Activated naive CD8-positive, alpha-beta T cell treated with anti-CD3 and anti-CD28 coated beads for 36 hours (primary cell): ENCODE measurements at regions not wholly inside any gene's neighbourhood (a gene's known extent, or its start where the extent isn't known, plus 50 kb on each side); places are given as distances from the start of the nearest gene placed in this dataset.

Experiments used
- DNase-seq: peaks from one replicate; pipeline ENCODE4 v3.0.0; 2021
- H3K27ac Mint-ChIP-seq: one replicate; pipeline ENCODE4 v1.8.0; 2022; ENCODE audit warnings: mild to moderate bottlenecking, moderate library complexity, mixed read lengths
- H3K27me3 Mint-ChIP-seq: one replicate; pipeline ENCODE4 v1.8.0; 2022; ENCODE audit warnings: mild to moderate bottlenecking, mixed read lengths
- H3K36me3 Mint-ChIP-seq: one replicate; pipeline ENCODE4 v1.8.0; 2021; ENCODE audit warnings: mild to moderate bottlenecking, mixed read lengths
- H3K4me1 Mint-ChIP-seq: one replicate; pipeline ENCODE4 v1.8.0; 2021; ENCODE audit warnings: mixed read lengths
- H3K4me3 Mint-ChIP-seq: one replicate; pipeline ENCODE4 v1.8.0; 2022; ENCODE audit warnings: mild to moderate bottlenecking, moderate library complexity, mixed read lengths
- H3K9me3 Mint-ChIP-seq: one replicate; pipeline ENCODE4 v1.8.0; 2022; ENCODE audit warnings: mixed read lengths

DNA sequence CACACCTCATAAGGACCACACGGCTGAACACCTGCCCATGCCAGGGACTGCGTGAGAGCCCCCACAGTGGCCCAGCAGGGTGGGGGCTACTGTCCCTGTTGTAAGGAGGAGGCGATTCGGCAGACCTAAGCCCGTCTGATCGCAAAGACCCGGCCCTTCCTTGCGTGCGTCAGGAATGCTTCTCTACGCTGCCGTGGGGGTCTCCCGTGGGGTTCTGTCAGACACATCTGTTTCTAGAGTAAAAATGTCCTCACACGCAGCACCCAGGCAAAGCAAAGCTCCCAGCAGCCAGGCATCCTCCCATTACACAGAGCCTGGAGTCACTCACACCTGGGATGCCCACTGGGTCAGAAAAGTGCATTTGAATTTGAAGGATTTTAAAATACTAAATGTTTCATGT is 147.7 kb upstream of the SOX1 start:
- peaks cover 7% of the 10 kb centered on the region for H3K27me3 Mint-ChIP-seq
- no peaks in the 10 kb centered on the region for H3K4me1 Mint-ChIP-seq
- no peak overlapping the region for H3K27ac Mint-ChIP-seq
- H3K4me3 Mint-ChIP-seq, result no peak overlapping the region
- H3K9me3 Mint-ChIP-seq, result no peaks in the 10 kb centered on the region
- H3K36me3 Mint-ChIP-seq, result no peaks in the 10 kb centered on the region
- no peak for DNase-seq

DNA sequence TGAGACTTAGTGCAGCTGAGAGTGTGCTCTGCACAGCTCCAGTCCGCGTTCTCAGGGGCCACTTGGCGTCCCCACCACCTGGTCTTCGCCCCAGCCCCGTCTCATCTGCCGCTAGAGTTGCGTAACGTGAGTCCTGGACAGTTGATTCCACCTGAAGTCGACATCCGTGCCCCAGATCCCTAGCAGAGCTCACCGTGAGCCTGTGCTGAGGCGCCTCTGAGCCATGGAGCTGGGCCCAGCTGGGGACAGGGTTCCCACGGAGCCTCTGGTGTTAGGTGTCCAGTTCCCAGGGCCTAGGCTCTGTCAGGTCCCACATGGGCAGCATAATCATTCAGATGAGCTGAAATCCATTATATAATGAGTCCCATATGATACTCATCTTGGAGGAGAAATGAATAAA is 147.1 kb upstream of the SOX1 start:
- Mint-ChIP-seq H3K27me3 (peaks cover 9% of the 10 kb centered on the region), H3K9me3 (no peaks in the 10 kb centered on the region), H3K4me1 (no peaks in the 10 kb centered on the region), H3K27ac (no peak overlapping the region), H3K36me3 (no peaks in the 10 kb centered on the region), H3K4me3 (no peak overlapping the region)
- no peak for DNase-seq

DNA sequence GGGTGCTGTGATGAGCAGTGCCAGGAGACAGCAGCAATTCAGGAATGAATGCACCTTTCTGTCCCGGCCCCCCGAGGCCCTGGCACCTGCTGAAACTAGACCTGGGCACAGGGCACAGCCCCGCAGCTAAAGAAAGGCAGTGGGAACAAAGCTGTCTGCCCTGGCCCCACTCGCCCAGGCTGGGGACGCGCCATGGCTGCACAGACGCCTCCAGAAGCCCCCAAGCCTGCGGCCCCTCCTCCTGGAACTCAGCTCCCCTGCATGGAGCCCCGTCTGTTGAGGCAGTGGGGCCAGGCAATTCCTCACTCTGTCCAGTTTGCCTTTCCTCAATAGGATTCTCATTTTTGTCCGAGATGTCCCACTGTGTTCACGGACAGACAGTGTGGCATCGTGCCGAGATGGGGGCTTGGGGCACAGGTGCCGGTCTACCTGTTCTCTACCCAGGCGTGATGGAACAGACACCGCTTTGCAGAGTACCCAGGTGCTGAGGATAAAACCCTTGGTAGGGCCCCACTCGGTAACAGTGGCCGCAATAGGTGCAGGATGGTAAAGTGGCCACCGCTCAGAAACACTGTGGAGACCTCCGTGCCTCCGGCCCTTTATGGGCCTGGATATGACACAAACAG is 146.5 kb upstream of the SOX1 start:
- Mint-ChIP-seq H3K4me1 (no peaks in the 10 kb centered on the region), H3K36me3 (no peaks in the 10 kb centered on the region), H3K4me3 (no peak overlapping the region), H3K9me3 (no peaks in the 10 kb centered on the region), H3K27ac (no peak overlapping the region), H3K27me3 (peaks cover 10% of the 10 kb centered on the region)
- no peak for DNase-seq

DNA sequence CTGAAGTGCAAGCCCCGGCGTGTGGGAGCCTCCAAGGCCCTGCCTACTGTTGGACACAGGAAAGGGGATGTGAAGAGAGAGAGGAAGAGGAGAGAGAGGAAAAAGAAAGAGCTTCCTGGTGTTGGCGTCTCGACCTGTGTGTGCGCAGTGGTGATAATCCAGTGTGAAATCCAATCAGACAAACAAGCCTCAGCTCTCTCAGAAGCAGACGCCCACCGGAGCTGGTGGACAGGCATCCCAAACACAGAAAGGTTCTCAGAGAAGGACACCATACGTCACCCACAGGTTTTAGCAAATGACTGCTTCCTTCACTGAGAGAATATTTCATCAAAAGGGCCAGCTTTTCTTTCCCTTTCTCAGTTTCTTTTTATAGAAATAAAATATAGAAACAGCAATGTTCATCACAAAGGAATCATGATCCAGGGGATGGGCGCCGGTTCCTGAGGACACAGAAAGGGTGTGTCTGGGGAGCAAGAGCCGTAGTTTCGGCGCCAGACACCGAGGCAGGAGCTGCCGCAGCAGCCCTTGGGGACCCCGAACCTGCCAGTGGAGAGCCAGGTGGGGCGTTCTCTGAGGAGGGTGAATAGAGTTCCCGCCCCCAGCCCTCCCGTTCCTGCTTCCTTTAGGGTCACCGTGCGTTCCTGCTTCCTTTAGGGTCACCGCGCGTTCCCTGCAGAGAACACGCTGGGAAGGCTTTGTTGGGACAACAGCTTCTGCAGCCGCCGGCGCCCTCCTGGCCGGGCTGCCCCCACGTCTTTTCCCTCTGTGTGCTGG is 145.8 kb upstream of the SOX1 start:
- H3K4me1 Mint-ChIP-seq, result no peaks in the 10 kb centered on the region
- H3K36me3 Mint-ChIP-seq, result no peaks in the 10 kb centered on the region
- peaks cover 10% of the 10 kb centered on the region for H3K27me3 Mint-ChIP-seq
- H3K4me3 Mint-ChIP-seq, result no peak overlapping the region
- DNase-seq, result no peak
- no peaks in the 10 kb centered on the region for H3K9me3 Mint-ChIP-seq
- no peak overlapping the region for H3K27ac Mint-ChIP-seq

DNA sequence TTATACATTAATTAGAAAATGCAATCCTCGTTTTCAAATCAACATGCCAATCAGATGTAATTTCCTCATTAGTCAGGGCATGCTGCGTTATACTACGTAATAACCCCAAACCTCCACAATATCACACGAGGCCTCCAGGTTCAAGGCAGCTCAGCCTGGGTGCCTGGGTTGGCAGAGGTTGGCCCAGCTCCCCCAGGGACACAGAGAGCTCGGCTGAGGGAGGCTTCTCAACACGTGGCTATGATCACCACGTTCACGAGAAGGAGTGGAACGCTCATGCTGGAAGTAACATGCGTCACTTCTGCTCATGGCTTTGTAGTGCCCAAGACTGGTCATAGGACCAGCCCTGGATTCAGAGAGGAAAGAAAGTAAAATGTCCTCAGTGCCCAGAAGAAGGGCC is 144.9 kb upstream of the SOX1 start:
- H3K36me3 Mint-ChIP-seq, result no peaks in the 10 kb centered on the region
- H3K9me3 Mint-ChIP-seq, result no peaks in the 10 kb centered on the region
- no peak for DNase-seq
- H3K4me1 Mint-ChIP-seq, result no peaks in the 10 kb centered on the region
- peaks cover 10% of the 10 kb centered on the region for H3K27me3 Mint-ChIP-seq
- no peak overlapping the region for H3K27ac Mint-ChIP-seq
- H3K4me3 Mint-ChIP-seq, result no peak overlapping the region

DNA sequence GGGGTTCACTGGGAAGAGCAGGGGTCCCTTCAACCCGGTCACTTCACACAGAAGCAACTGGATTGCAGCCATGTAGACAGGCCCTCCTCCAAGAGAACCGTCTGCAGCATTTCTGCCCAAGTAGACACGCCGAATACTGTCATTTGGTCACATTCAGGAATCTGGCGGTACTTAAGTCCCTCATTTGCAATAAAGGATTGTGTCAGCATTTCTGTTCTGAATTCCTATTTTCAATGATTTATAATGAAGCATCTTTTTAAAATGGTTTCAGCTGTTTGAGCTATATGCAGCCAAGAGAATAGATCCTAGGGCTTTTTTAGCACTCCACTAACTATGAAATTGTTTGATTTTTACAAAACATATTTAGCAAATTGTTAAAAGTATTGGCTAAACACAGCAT is 143.5 kb upstream of the SOX1 start:
- DNase-seq, result no peak
- H3K4me1 Mint-ChIP-seq, result no peaks in the 10 kb centered on the region
- no peak overlapping the region for H3K27ac Mint-ChIP-seq
- H3K4me3 Mint-ChIP-seq, result no peak overlapping the region
- H3K9me3 Mint-ChIP-seq, result no peaks in the 10 kb centered on the region
- H3K27me3 Mint-ChIP-seq, result peaks cover 7% of the 10 kb centered on the region
- no peaks in the 10 kb centered on the region for H3K36me3 Mint-ChIP-seq

DNA sequence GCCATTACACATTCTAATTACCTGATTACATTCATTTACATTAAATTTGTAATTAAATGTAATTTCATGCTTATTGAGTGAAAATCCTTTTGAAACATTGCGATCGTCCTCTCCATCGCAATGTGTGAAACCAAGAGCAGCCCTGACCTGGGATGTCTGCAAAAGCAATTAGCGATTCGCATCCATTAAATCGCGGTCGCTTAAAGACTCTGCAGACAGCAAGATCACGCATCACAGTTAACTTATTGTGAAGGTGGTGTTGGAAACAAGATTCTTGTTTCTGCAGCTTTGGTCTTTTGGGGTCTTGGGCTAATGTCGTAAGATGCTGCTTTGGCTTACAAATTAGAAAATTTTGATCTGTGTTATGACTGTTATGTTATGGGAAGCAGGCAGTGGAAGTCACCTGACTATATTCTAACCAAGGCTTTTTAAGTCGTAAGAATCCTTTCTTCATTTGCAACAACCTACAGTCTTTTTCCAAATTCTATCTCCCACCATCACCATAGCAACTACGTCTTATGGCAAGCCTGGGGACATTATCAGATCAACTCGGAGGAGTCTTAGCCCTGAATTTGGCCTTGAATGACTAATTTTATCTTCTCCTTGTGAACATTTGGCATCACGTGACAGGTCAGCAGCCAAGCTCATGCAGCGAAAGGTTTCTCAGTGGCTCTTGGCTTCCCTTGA is 142.8 kb upstream of the SOX1 start:
- no peaks in the 10 kb centered on the region for H3K36me3 Mint-ChIP-seq
- H3K27me3 Mint-ChIP-seq, result peaks cover 7% of the 10 kb centered on the region
- H3K4me3 Mint-ChIP-seq, result no peak overlapping the region
- no peak overlapping the region for H3K27ac Mint-ChIP-seq
- H3K4me1 Mint-ChIP-seq, result no peaks in the 10 kb centered on the region
- DNase-seq, result no peak
- H3K9me3 Mint-ChIP-seq, result no peaks in the 10 kb centered on the region

DNA sequence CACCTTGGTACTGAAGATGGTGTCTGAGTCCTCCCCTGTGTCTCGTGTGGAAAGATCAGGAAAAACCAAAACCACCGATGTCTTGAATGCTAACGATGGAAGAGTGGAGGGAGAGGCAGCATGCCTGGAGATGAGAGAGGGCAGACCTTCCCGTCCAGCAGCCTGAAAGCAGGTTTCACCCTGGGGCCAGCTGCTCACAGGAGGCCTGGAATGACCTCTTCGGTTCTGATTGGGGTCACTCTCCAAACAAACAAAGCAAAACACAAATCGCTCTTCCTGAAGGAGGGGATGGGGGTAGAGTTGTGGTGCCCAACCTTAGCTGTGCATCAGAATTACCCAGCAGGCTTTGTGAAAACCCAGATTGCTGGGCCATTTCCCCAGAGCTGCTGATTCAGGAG is 142.3 kb upstream of the SOX1 start:
- no peak for DNase-seq
- Mint-ChIP-seq H3K27me3 (peaks cover 5% of the 10 kb centered on the region), H3K9me3 (no peaks in the 10 kb centered on the region), H3K4me1 (no peaks in the 10 kb centered on the region), H3K4me3 (no peak overlapping the region), H3K36me3 (no peaks in the 10 kb centered on the region), H3K27ac (no peak overlapping the region)

DNA sequence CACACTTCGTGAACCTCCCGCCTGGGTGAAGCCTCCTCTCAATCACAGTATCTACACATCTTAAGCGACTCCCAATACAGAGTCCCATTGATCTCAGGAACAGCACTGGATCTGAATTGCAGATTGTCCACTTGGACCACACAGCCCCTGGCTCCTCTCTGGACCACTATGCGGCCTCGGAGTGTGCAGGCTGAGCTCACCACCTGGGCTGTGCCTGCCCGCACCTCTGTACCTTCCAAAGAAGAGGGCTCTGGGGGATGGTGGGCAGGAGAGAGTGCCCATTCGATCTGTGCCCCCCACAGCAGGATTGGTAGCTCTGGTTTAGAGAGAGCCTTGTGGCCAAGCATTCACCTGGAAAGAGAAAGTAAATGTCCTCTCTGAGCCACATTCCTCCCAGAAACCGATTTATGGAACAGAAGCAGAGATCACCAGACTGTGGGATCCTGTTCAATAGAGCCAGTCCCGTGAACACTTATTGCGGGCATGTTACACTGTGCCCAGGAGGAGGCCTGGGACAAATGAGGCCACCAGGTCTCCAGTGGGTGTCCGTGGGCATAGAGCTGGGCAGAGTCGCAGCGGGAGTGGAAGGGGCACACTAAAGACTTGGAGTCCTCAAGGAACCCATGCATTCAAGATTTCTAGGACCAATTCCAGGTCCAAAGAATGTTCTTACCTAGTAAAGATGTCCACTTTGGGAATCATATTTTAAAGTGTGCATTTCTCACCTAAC is 141.6 kb upstream of the SOX1 start:
- no peaks in the 10 kb centered on the region for H3K36me3 Mint-ChIP-seq
- no peak overlapping the region for H3K4me3 Mint-ChIP-seq
- no peak for DNase-seq
- peaks cover 3% of the 10 kb centered on the region for H3K27me3 Mint-ChIP-seq
- no peaks in the 10 kb centered on the region for H3K9me3 Mint-ChIP-seq
- no peak overlapping the region for H3K27ac Mint-ChIP-seq
- H3K4me1 Mint-ChIP-seq, result no peaks in the 10 kb centered on the region

DNA sequence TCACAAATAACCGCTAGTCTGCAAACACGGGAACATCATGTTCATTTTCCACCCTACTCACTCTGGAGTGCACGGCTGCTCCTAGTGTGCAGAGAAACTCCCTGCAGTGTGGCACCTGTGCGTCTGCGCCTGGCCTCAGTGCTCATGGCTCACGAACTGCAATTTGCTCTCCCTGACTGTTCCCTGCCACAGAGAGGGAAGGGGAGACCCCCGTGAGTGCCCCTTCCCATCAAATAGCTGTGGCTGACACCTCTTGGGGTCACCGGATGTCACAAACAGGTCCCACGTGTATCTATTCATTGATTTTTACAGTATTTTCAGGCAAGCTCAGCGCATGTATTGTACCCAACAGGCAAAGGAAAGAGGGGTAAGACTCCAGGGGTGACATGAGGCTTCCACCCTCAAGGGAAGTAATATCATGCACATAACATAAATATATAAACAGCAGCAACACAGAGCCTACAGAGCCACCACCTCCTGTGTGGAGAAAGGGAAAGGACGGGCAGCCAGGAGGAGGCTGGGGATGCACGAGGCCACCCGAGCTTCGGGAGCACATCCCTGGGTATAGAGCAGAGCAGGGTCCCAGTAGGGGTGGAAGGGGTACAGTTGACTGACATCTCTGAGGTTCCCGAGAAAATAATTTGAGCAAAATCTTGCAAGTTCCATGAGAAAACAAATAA is 140.3 kb upstream of the SOX1 start:
- H3K36me3 Mint-ChIP-seq, result no peaks in the 10 kb centered on the region
- peaks cover 1% of the 10 kb centered on the region for H3K9me3 Mint-ChIP-seq
- no peaks in the 10 kb centered on the region for H3K4me1 Mint-ChIP-seq
- H3K27me3 Mint-ChIP-seq, result peaks cover 3% of the 10 kb centered on the region
- H3K27ac Mint-ChIP-seq, result no peak overlapping the region
- no peak for DNase-seq
- H3K4me3 Mint-ChIP-seq, result no peak overlapping the region

DNA sequence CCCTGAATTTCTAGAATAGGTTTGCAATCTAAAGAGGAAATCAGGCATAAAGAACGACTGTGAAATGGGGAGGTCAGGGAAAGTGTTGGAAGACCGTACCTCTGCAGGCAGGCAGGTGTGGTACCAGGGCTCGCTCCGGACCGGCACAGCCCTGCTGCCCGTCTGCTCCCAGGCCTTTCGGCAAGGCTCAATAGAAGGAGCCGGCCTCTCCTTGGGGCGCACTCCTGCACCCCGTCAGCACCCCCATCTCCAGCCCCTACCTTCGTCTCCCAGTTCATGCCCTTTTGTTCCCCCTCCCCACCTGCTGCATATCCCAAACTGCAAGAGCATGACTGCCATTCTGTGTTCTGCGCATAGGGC is 139.8 kb upstream of the SOX1 start:
- H3K36me3 Mint-ChIP-seq, result no peaks in the 10 kb centered on the region
- H3K27me3 Mint-ChIP-seq, result peaks cover 3% of the 10 kb centered on the region
- no peak overlapping the region for H3K27ac Mint-ChIP-seq
- DNase-seq, result no peak
- H3K4me1 Mint-ChIP-seq, result no peaks in the 10 kb centered on the region
- no peak overlapping the region for H3K4me3 Mint-ChIP-seq
- H3K9me3 Mint-ChIP-seq, result peaks cover 4% of the 10 kb centered on the region

DNA sequence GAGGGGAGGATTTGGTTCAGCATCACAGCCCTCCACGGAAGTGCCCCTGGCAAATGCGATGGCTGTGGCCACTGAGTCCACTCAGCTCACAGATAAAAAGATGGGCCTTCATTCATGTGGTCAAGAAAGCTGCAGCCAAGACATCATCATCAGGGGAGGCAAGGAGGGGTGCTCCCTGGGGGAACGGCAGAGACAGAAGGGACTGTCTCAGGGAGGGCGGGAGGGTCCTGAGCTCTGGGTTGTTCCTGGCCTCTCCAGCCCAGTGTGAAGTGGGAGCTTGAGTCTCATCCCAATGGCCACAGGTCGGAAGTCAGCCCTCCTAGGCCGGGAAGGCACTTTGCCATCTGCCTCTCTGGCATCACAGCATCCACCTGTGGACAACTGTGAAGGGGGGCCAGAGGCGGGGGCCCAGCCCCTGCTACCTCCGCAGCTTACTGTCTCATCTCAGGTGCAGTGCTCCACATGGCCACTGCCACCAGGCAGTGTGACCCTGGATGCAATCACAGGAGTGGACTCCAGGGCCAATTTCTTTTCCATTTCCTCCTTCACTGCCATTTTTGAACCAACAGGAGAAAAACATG is 137.8 kb upstream of the SOX1 start:
- H3K27ac Mint-ChIP-seq, result no peak overlapping the region
- no peaks in the 10 kb centered on the region for H3K4me1 Mint-ChIP-seq
- H3K36me3 Mint-ChIP-seq, result no peaks in the 10 kb centered on the region
- H3K27me3 Mint-ChIP-seq, result peaks cover 3% of the 10 kb centered on the region
- peaks cover 14% of the 10 kb centered on the region for H3K9me3 Mint-ChIP-seq
- DNase-seq, result no peak
- H3K4me3 Mint-ChIP-seq, result no peak overlapping the region

DNA sequence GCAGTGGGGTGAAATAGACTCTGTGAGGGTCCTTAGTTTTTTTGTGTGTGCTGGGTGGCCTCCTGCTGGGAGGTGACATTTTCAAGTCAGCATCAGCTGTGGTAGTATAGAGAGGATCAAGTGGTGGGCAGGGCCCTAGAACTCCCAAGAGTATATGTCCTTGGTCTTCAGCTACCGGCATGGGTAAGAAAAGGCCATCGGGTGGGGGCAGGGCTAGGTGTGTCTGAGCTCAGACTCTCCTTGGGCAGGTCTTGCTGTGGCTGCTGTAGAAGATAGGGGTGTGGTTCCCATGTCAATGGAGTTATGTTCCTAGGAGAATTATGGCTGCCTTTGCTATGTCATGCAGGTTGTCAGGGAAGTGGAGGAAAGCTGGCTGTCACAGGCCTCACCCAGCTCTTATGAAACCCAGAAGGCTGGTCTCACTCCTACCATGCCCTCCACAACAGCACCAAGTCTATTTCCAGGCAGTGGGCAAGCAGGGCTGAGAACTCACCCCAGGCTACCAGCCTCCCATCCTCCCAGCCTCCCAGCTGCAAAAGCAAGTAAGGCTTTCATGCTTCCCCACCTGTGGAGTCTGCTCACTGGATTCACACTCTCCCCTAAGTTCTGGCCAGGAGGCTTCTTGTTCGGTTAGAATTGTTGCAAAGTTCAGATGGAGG is 130.6 kb upstream of the SOX1 start:
- H3K9me3 Mint-ChIP-seq, result peaks cover 17% of the 10 kb centered on the region
- no peaks in the 10 kb centered on the region for H3K36me3 Mint-ChIP-seq
- peaks cover 6% of the 10 kb centered on the region for H3K27me3 Mint-ChIP-seq
- H3K4me3 Mint-ChIP-seq, result no peak overlapping the region
- DNase-seq, result no peak
- no peaks in the 10 kb centered on the region for H3K4me1 Mint-ChIP-seq
- no peak overlapping the region for H3K27ac Mint-ChIP-seq

DNA sequence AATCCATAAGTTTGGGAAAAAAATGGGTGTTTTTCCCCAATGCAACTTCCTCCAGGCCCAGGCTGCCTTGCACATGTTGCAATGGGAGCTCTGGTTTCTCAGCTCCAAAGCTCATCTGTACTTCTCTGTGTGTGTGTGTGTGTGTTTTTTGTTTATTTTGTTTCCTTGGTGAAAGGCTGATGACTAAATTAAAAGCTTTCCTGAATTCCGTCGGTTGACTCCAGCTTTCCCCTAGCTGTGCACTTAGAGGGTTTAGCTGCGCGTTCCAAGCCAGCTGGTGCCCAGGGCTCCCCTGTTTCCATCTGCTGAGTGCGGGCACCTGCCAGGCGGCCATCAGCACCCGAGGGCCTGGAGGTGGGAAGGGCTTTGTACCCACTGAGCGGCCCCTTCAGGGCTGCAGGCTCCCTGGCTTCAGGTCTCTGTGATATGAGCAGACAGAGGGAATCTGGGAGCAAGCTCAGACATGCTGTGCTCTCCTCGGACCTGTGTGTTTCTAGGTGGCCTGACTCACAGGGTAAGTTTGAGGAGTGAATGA is 129.1 kb upstream of the SOX1 start:
- Mint-ChIP-seq H3K36me3 (no peaks in the 10 kb centered on the region), H3K4me3 (no peak overlapping the region), H3K27ac (no peak overlapping the region), H3K4me1 (no peaks in the 10 kb centered on the region), H3K27me3 (peaks cover 6% of the 10 kb centered on the region), H3K9me3 (peaks cover 12% of the 10 kb centered on the region)
- DNase-seq, result no peak
